K562 (cell line): ENCODE measurements at regions not wholly inside any gene's neighbourhood (a gene's known extent, or its start where the extent isn't known, plus 50 kb on each side); places are given as distances from the start of the nearest gene placed in this dataset.

ENCODE experiments used
- BRCA1 ChIP-seq, 2 experiments: fragments of 450-650 bp in 1 of 2; sonication (generic) in 1 of 2; formaldehyde crosslinking in 1 of 2; IDR thresholded peaks; 2 replicates each; pipeline versions ENCODE4 v1.5.0 to v1.6.1; 2017 to 2020; ENCODE audit warnings: mild to moderate bottlenecking in 1 of 2, missing genetic modification reagents in 1 of 2
- CTBP1 ChIP-seq: fragments of 450-650 bp; IDR thresholded peaks from 2 replicates; pipeline ENCODE4 v1.6.1; 2016; ENCODE audit warnings: borderline replicate concordance
- DMBX1 ChIP-seq: fragments of 250-450 bp; sonication (Bioruptor Pico); IDR thresholded peaks from 2 replicates; pipeline ENCODE4 v1.8.0; 2022; ENCODE audit warnings: inconsistent platforms, mild to moderate bottlenecking, moderate library complexity, borderline replicate concordance
- FOS ChIP-seq: IDR thresholded peaks from 3 replicates; pipeline ENCODE4 v1.6.1; 2011; ENCODE audit not compliant: insufficient read length; ENCODE audit errors: extremely low read depth
- HEY1 ChIP-seq: fragments of 250-450 bp; sonication (Bioruptor Pico); IDR thresholded peaks from 2 replicates; pipeline ENCODE4 v1.5.0; 2020; ENCODE audit warnings: mild to moderate bottlenecking, moderate library complexity, borderline replicate concordance
- HSF4 ChIP-seq: fragments of 250-450 bp; sonication (Bioruptor Pico); IDR thresholded peaks from 2 replicates; pipeline ENCODE4 v2.1.2; 2022; ENCODE audit warnings: mild to moderate bottlenecking, moderate library complexity, borderline replicate concordance
- RAD21 ChIP-seq, 2 experiments: fragments of 250-450 bp in 1 of 2; fragments of 450-650 bp in 1 of 2; sonication (Bioruptor Pico) in 1 of 2; formaldehyde crosslinking in 1 of 2; IDR thresholded peaks in 1 of 2; conservative IDR thresholded peaks in 1 of 2; 2 replicates each; pipeline versions ENCODE4 v1.4.0 to v1.8.0; 2020 to 2022; ENCODE audit warnings: mild to moderate bottlenecking in 2 of 2, moderate library complexity in 1 of 2
- RBM34 ChIP-seq: fragments of 200-400 bp; formaldehyde crosslinking; IDR thresholded peaks from 2 replicates; pipeline ENCODE4 v1.6.1; 2018; ENCODE audit warnings: low read length, borderline replicate concordance; ENCODE audit not compliant: insufficient read depth
- SP2 ChIP-seq: IDR thresholded peaks from 2 replicates; pipeline ENCODE4 v1.6.1; 2011; ENCODE audit warnings: mild to moderate bottlenecking, low read depth, low read length, moderate library complexity; ENCODE audit not compliant: poor library complexity, severe bottlenecking; ENCODE audit errors: extremely low read depth
- ZNF23 ChIP-seq: fragments of 250-450 bp; sonication (Bioruptor Pico); IDR thresholded peaks from 2 replicates; pipeline ENCODE4 v1.4.0; 2020; ENCODE audit warnings: mild to moderate bottlenecking
- ZNF3 ChIP-seq: fragments of 250-450 bp; sonication (Bioruptor Pico); IDR thresholded peaks from 2 replicates; pipeline ENCODE4 v1.5.0; 2021; ENCODE audit warnings: mild to moderate bottlenecking, moderate library complexity
- ZSCAN32 ChIP-seq: fragments of 450-650 bp; formaldehyde crosslinking; IDR thresholded peaks from 2 replicates; pipeline ENCODE4 v1.4.0; 2020; ENCODE audit warnings: mild to moderate bottlenecking, moderate library complexity
- TF ChIP-seq, protein P1 (sequence below), 2 experiments: fragments of 450-650 bp; formaldehyde crosslinking in 1 of 2; IDR thresholded peaks; 2 replicates each; pipeline versions ENCODE4 v1.4.0 to v1.6.1; 2014 to 2020; ENCODE audit warnings: mild to moderate bottlenecking in 2 of 2, borderline replicate concordance in 1 of 2, low read depth in 1 of 2
- TF ChIP-seq, protein P2 (sequence below): sonication (generic); formaldehyde crosslinking; IDR thresholded peaks from 2 replicates; pipeline ENCODE4 v1.8.0; 2022; ENCODE audit warnings: mild to moderate bottlenecking, missing genetic modification reagents, borderline replicate concordance

DNA sequence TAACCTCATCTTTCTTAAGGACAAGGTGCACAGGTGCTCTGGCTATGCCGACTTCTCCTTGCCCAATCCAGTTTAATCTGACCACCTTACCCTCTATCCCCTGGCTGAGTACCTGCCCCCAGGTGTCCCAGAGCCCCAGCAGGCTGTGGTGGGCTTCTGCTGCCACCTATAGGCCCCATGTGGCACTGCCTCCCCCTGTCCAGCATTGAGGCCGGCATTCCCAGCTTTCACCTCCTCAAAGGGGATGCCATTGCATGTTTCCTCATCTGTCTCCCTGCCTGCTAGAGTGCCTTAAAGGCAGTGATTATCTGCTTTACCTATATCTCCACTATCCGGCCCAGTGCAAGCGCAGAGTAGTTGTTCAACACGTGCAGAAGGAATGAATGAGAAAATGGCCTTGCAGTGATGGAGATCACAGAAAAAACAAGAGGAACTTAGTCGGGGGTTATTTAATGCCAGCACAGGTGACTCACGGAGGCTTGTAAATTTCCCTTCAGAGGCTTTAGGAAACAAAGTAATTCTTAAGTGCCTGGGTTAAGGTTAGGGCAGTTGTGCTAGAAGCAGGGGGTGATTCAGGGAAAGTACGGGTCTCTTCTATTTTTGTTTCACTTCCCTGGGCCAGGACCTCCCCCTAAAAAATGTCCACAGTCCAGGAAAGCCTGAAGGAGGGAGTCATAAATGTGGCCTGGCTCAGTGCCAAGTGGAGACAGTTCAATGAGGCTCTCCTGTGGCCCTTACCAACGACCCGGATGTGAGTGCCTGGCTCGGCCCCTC is 131.8 kb upstream of the NGF start (continued):
- TF ChIP-seq, protein P1, sequence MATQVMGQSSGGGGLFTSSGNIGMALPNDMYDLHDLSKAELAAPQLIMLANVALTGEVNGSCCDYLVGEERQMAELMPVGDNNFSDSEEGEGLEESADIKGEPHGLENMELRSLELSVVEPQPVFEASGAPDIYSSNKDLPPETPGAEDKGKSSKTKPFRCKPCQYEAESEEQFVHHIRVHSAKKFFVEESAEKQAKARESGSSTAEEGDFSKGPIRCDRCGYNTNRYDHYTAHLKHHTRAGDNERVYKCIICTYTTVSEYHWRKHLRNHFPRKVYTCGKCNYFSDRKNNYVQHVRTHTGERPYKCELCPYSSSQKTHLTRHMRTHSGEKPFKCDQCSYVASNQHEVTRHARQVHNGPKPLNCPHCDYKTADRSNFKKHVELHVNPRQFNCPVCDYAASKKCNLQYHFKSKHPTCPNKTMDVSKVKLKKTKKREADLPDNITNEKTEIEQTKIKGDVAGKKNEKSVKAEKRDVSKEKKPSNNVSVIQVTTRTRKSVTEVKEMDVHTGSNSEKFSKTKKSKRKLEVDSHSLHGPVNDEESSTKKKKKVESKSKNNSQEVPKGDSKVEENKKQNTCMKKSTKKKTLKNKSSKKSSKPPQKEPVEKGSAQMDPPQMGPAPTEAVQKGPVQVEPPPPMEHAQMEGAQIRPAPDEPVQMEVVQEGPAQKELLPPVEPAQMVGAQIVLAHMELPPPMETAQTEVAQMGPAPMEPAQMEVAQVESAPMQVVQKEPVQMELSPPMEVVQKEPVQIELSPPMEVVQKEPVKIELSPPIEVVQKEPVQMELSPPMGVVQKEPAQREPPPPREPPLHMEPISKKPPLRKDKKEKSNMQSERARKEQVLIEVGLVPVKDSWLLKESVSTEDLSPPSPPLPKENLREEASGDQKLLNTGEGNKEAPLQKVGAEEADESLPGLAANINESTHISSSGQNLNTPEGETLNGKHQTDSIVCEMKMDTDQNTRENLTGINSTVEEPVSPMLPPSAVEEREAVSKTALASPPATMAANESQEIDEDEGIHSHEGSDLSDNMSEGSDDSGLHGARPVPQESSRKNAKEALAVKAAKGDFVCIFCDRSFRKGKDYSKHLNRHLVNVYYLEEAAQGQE (IDR thresholded peaks at IDR 0.05; ENCODE audit: borderline replicate concordance), result peak; percentile 73
- TF ChIP-seq, protein P1 (CRISPR knock-in tag; IDR thresholded peaks at IDR 0.05; ENCODE audit: low read depth), result no peak
- TF ChIP-seq SP2 (no peak), ZSCAN32 (CRISPR knock-in tag) (no peak), HEY1 (CRISPR knock-in tag) (no peak), CTBP1 (0 out of 2 replicates have a peak, but pooled peaks have one; percentile 14), BRCA1 (IDR thresholded peaks at IDR 0.05) (no peak), BRCA1 (CRISPR knock-in tag; IDR thresholded peaks at IDR 0.05) (no peak), HSF4 (no peak), FOS (no peak), ZNF3 (no peak), ZNF23 (CRISPR knock-in tag) (no peak), RAD21 (CRISPR knock-in tag; conservative IDR thresholded peaks at IDR 0.05 in 1 of 2, IDR thresholded peaks at IDR 0.05 in 1 of 2) (peak; percentile 63 to 82), RBM34 (no peak), DMBX1 (CRISPR knock-in tag) (no peak)
- TF ChIP-seq, protein P2, sequence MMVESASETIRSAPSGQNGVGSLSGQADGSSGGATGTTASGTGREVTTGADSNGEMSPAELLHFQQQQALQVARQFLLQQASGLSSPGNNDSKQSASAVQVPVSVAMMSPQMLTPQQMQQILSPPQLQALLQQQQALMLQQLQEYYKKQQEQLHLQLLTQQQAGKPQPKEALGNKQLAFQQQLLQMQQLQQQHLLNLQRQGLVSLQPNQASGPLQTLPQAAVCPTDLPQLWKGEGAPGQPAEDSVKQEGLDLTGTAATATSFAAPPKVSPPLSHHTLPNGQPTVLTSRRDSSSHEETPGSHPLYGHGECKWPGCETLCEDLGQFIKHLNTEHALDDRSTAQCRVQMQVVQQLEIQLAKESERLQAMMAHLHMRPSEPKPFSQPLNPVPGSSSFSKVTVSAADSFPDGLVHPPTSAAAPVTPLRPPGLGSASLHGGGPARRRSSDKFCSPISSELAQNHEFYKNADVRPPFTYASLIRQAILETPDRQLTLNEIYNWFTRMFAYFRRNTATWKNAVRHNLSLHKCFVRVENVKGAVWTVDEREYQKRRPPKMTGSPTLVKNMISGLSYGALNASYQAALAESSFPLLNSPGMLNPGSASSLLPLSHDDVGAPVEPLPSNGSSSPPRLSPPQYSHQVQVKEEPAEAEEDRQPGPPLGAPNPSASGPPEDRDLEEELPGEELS (CRISPR knock-in tag), result no peak
